ENCODE measurements at regions not wholly inside any gene's neighbourhood (a gene's known extent, or its start where the extent isn't known, plus 50 kb on each side); places are given as distances from the start of the nearest gene placed in this dataset.

DNA sequence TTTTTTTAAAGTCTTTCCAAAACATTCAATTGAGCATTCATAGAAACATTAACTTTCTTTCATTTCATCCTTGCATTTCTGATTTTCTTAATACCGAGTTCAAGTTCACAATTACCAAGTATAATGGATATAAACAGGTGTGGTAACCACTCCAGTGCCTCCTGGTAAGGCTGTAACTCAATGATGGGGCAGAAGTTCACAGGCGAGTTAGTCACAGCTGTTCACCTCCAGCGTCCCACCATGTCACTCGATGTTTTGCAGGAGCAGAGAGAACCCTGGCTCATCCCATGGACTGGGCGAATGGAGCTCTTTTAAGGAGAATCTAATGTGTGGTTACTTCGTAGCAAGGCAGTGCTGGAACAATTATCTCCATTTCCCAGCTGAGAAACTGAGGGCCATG, 94.4 kb upstream of the ALX4 start:
- no peak for DNase-seq (ENCODE audit: low spot score)
- TF ChIP-seq CTCF (IDR thresholded peaks at IDR 0.05): no peak
- ATAC-seq (ENCODE audit: low FRiP score): no peak

DNA sequence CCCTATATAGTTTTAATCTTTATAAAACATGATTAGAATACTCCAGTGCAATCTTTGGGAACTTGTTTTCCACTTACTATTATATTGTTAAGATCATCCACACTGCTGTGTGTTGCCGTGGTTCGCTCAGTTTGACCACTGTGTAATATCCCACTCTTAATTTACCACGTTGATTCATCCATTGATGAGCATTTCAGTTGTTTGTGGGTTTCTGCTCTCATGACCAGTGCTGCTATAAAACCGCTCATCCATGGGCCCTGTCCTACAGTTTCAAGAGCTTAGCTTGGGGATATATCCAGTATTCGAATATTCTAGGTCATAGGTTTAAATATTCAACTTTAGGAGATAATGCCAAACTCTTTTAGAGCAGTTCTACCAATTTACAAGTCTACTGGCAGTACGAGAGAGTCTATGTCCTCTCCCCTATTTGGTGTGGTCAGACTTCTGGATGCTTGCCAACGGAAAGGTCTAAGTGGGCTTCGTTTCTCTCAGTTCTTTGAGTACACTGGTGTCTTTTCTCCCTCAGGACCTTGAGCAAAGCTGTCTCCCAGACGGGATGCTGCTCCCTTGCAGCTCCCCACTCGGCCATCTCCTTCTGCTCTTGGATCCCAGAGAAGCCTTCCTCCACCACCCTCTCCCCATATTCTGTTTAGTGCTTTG, 94.9 kb upstream of the ALX4 start:
- ATAC-seq (ENCODE audit: low FRiP score) (no peak), DNase-seq (ENCODE audit: low spot score) (no peak)
- TF ChIP-seq CTCF (IDR thresholded peaks at IDR 0.05): no peak

DNA sequence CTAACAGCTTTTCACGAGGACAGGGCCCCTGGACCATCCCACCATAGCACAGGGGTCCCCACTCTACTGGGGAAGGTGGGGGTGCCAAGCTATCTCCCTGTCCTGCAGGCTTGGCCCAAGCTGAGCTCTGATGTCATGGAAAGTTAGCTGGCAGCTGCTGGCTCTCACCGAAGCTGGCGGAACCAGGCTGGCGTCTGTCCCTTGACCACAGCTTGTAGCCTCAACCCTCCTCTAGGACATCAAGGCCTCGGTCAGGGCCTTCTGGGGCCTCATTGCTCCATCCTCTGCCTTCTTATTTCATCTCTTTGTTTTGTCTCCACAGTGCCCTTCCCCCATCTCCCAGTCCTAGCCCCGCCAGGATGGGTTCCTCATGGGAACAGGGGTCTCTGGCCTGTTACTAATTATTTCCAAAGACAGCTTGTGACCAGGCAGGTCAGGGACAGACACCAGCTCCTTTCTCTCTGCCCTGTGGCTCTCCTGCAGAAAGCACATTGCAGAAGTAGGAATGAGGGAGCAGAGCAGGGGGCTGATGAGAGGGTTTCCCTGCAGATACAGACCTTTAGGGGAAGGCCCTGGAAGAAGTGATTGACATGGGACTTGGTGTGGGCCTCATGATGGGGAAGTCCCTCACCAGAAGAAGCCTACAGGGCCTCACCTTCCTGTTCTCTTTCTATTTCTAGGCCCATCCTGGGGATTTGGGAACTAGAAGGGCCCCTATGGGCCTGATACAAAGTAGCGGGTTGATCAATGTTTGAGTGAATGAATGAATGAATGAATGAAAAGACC, 97.5 kb upstream of the ALX4 start:
- TF ChIP-seq CTCF (IDR thresholded peaks at IDR 0.05): no peak
- DNase-seq (ENCODE audit: low spot score): no peak
- ATAC-seq (ENCODE audit: low FRiP score): no peak

- DNase-seq (ENCODE audit: low spot score): no peak
- no peak for TF ChIP-seq CTCF (IDR thresholded peaks at IDR 0.05)
- ATAC-seq (ENCODE audit: low FRiP score): no peak
Observed at GRCh38 chr11:44408141-44408540, 98.2 kb upstream of the ALX4 start.

DNA sequence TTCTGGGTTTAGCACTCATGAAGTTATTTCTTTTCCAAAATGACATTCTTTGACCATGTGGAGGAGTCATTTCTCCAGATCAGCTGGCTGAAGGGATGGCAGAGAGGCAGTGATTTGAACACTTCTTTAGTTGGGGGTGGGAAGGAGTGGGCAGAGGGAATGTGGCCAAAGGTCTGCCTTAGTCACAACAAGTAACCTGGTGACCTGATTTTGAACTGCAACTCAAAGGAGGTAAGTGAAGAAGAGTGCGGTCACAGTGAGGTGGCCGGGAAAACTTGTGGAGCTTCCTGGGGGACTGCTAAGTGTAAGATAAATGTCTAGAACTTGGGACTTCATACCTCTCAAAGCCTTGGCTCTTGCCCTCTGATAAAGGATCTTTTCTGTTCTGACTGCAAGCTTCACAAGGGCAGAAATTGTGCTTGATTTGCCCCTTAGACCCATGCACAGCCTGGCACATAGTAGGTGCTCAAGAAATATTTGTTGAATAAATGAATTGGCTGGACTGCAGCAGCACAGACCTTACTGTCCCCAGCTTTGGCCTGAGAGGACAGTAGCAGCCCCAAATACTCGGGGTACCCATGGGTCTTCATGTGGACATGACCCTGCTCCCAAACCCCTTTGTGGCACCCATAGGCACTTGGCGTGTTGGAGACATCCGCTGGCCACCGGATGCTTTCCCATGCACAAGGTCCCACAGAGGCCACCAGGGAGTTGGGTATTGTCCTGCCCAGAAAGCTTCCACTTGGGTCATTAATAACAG, 99.0 kb upstream of the ALX4 start:
- ATAC-seq (ENCODE audit: low FRiP score) (no peak), DNase-seq (ENCODE audit: low spot score) (no peak)
- TF ChIP-seq CTCF (IDR thresholded peaks at IDR 0.05): no peak

- no peak for ATAC-seq (ENCODE audit: low FRiP score)
- DNase-seq (ENCODE audit: low spot score): no peak
Observed at GRCh38 chr11:44409558-44410236, 99.8 kb upstream of the ALX4 start.

More at GRCh38 chr11:44409558-44410236, 99.8 kb upstream of the ALX4 start:
- TF ChIP-seq CTCF (IDR thresholded peaks at IDR 0.05): no peak

Measured in omental fat pad (tissue), 3 donors.